Peyer's patch (tissue), 4 donors: ENCODE measurements at regions not wholly inside any gene's neighbourhood (a gene's known extent, or its start where the extent isn't known, plus 50 kb on each side); places are given as distances from the start of the nearest gene placed in this dataset.

Experiments
- CTCF ChIP-seq, 6 experiments: fragments of 450-650 bp in 4 of 6; fragments of 200-600 bp in 2 of 6; sonication (generic) in 1 of 6; IDR thresholded peaks; one replicate each; pipeline ENCODE4 v1.5.1; 2017 to 2019; ENCODE audit warnings: antibody characterized with exemption in 6 of 6, mild to moderate bottlenecking in 3 of 6, moderate library complexity in 1 of 6
- POLR2A ChIP-seq, 2 donors: fragments of 450-650 bp; IDR thresholded peaks; one replicate each; pipeline ENCODE4 v1.5.1; 2017; ENCODE audit warnings: antibody characterized with exemption in 2 of 2, mild to moderate bottlenecking in 2 of 2, moderate library complexity in 2 of 2

- no peak for TF ChIP-seq POLR2A (IDR thresholded peaks at IDR 0.05)
- TF ChIP-seq CTCF (IDR thresholded peaks at IDR 0.05), result no peak
Observed at GRCh38 chr5:91885291-91886265, 502.5 kb upstream of the ARRDC3 start.
